Adrenal gland (tissue), 5 donors: ENCODE measurements at regions not wholly inside any gene's neighbourhood (a gene's known extent, or its start where the extent isn't known, plus 50 kb on each side); places are given as distances from the start of the nearest gene placed in this dataset.

Experiments used
- POLR2A ChIP-seq, 2 donors: fragments of 450-650 bp; IDR thresholded peaks; one replicate each; pipeline ENCODE4 v1.6.1; 2017; ENCODE audit warnings: antibody characterized with exemption in 2 of 2, mild to moderate bottlenecking in 2 of 2, moderate library complexity in 1 of 2
- TF ChIP-seq, protein P1 (sequence below), 6 experiments: fragments of 450-650 bp in 4 of 6; fragments of 200-600 bp in 2 of 6; sonication (generic) in 1 of 6; IDR thresholded peaks; 1 replicate in 5 of 6; 2 replicates in 1 of 6; pipeline versions ENCODE4 v1.5.1 to v1.8.0; 2016 to 2021; ENCODE audit warnings: antibody characterized with exemption in 6 of 6, mild to moderate bottlenecking in 2 of 6, moderate library complexity in 1 of 6
- donor health status: DM: no; HTN: no; CAD: no.

GRCh38 chr12:74906224-74906623 is 303.4 kb downstream of the KCNC2 start:
- TF ChIP-seq, protein P1, sequence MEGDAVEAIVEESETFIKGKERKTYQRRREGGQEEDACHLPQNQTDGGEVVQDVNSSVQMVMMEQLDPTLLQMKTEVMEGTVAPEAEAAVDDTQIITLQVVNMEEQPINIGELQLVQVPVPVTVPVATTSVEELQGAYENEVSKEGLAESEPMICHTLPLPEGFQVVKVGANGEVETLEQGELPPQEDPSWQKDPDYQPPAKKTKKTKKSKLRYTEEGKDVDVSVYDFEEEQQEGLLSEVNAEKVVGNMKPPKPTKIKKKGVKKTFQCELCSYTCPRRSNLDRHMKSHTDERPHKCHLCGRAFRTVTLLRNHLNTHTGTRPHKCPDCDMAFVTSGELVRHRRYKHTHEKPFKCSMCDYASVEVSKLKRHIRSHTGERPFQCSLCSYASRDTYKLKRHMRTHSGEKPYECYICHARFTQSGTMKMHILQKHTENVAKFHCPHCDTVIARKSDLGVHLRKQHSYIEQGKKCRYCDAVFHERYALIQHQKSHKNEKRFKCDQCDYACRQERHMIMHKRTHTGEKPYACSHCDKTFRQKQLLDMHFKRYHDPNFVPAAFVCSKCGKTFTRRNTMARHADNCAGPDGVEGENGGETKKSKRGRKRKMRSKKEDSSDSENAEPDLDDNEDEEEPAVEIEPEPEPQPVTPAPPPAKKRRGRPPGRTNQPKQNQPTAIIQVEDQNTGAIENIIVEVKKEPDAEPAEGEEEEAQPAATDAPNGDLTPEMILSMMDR (IDR thresholded peaks at IDR 0.05): no peak
- no peak for TF ChIP-seq POLR2A (IDR thresholded peaks at IDR 0.05)
